LNCAP (cell line): ENCODE measurements at regions not wholly inside any gene's neighbourhood (a gene's known extent, or its start where the extent isn't known, plus 50 kb on each side); places are given as distances from the start of the nearest gene placed in this dataset.

Experiments used
- TF ChIP-seq, protein P1 (sequence below): fragments of 450-650 bp; IDR thresholded peaks from 2 replicates; pipeline ENCODE4 v1.5.1; 2017; ENCODE audit warnings: mild to moderate bottlenecking

GRCh38 chrX:144798972-144799371 is 448.3 kb upstream of the SPANXN1 start:
- TF ChIP-seq, protein P1, sequence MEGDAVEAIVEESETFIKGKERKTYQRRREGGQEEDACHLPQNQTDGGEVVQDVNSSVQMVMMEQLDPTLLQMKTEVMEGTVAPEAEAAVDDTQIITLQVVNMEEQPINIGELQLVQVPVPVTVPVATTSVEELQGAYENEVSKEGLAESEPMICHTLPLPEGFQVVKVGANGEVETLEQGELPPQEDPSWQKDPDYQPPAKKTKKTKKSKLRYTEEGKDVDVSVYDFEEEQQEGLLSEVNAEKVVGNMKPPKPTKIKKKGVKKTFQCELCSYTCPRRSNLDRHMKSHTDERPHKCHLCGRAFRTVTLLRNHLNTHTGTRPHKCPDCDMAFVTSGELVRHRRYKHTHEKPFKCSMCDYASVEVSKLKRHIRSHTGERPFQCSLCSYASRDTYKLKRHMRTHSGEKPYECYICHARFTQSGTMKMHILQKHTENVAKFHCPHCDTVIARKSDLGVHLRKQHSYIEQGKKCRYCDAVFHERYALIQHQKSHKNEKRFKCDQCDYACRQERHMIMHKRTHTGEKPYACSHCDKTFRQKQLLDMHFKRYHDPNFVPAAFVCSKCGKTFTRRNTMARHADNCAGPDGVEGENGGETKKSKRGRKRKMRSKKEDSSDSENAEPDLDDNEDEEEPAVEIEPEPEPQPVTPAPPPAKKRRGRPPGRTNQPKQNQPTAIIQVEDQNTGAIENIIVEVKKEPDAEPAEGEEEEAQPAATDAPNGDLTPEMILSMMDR: no peak

- TF ChIP-seq, protein P1: no peak
Observed at GRCh38 chrX:144801786-144802185, 445.5 kb upstream of the SPANXN1 start.

DNA sequence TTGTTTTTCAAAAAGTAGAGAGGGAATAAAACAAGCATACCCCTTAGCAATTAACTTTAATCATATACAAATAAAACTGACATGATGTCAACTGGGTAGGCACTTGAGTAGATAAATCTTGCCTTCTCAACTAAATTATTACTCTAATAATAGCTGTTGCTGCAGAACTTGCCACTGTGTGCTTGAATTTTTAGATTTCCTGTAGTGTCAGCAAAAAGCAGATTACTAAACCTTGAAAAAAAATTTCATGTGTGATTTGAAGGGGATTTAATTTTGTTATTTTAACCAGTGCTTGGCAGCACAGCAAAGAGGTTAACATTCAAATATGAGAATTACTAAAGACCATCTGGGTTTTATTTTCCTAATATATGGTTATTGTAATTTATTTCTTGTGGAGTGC is 438.3 kb upstream of the SPANXN1 start:
- TF ChIP-seq, protein P1: no peak

DNA sequence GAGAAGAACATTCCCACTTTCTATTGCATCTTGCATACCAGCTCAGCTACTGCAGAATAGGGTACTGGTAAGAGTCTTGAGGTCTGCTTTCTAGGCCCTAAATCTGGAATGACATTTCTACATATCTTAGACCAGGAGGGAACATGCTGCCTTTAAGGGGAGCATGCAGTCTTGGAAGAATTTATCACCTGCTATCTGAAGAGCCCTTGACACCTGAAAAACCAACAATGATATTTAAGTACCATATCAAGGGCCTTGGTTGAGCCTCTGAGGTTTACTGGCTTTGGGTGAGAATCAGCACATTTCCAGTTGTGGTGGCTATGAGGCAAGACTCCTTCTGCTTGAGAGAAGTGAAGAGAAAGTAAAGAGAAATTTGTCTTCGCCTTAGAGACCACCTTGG is 436.8 kb upstream of the SPANXN1 start:
- TF ChIP-seq, protein P1: no peak

DNA sequence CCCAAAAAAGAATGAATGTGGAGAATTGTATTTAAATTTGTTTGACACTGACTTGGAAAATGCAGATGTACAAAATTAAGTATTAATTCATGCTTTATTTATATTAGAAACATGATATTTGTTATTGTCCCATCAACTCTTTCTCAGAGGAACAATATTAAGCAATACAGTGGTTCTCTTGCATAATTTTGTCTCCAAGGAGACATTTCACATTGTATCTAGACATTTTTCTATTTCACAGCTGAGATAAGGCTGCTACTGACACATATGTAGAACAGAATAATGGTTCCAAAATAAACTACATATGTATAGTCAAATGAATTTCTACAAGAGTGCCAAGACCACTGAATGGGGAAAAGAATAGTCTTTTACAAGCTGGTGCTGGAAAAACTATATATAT is 427.9 kb upstream of the SPANXN1 start:
- TF ChIP-seq, protein P1: no peak

GRCh38 chrX:144840616-144841015 is 406.7 kb upstream of the SPANXN1 start:
- TF ChIP-seq, protein P1: no peak

DNA sequence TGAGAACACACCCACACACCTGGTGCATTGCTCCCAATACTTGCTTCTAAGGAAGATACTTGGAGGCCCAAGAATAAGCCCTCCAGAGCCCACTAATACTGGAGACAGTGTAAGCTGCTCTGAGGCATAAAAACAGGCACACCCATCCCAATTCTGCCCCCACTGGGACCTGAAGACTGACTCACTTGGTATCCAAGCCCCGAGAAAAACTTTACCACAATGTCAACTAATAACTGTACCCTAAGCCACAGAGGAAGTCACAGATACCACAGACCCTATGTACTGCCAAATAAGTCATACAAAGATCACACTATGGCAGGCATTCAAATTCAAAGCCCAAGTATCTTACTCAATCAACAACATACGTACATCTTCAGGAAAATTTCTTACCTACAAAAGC is 398.2 kb upstream of the SPANXN1 start:
- TF ChIP-seq, protein P1: no peak

DNA sequence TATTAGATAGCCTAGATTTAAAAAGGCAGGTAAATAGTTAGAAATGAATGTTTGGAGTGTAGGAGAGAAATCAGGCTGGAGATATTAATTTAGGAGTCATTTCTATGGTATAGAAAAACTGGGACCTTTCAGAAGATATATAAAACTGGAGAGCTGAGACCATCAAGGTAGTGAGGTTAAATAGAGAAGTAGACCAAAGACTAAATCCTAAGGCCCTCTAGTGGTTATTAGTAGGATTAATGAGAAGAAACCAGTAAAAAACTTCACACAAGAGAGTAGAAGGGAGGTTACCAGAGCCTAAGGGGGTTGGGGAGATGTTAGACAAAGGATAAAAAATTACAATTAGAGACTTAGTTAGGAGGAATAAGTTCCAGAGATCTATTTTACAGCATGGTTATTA is 351.0 kb upstream of the SPANXN1 start:
- TF ChIP-seq, protein P1: 0 out of 2 replicates have a peak, but pooled peaks have one; percentile 7
